DOHH2 (cell line): ENCODE measurements at regions not wholly inside any gene's neighbourhood (a gene's known extent, or its start where the extent isn't known, plus 50 kb on each side); places are given as distances from the start of the nearest gene placed in this dataset.

Experiments used
- H3F3A ChIP-seq: fragments of 200-600 bp; sonication (generic), shearing (Covaris generic); 2 replicates; pipeline ENCODE4 v1.6.0; 2016; ENCODE audit warnings: antibody characterized with exemption, mild to moderate bottlenecking; ENCODE audit not compliant: control insufficient read depth, insufficient read depth
- H3K27ac ChIP-seq: fragments of 200-600 bp; sonication (generic); 2 replicates; pipeline ENCODE4 v1.5.1; 2014; ENCODE audit warnings: low read depth, mild to moderate bottlenecking, low read length, moderate library complexity
- H3K27me3 ChIP-seq: fragments of 200-600 bp; sonication (generic); 2 replicates; pipeline ENCODE4 v1.6.1; 2014; ENCODE audit warnings: mild to moderate bottlenecking, low read length, mixed read lengths; ENCODE audit not compliant: control insufficient read depth
- H3K36me3 ChIP-seq: fragments of 200-600 bp; sonication (generic); 2 replicates; pipeline ENCODE4 v1.6.1; 2014; ENCODE audit warnings: mild to moderate bottlenecking, low read length, moderate library complexity, mixed read lengths; ENCODE audit not compliant: control insufficient read depth
- H3K4me1 ChIP-seq: fragments of 200-600 bp; sonication (generic); 2 replicates; pipeline ENCODE4 v1.6.1; 2014; ENCODE audit warnings: mild to moderate bottlenecking, low read length, mixed read lengths; ENCODE audit not compliant: control insufficient read depth
- H3K4me2 ChIP-seq: fragments of 200-600 bp; sonication (generic); 2 replicates; pipeline ENCODE4 v1.6.0; 2014; ENCODE audit warnings: mild to moderate bottlenecking, low read length, moderate library complexity
- H3K4me3 ChIP-seq: fragments of 200-600 bp; sonication (generic); 2 replicates; pipeline ENCODE4 v1.5.1; 2014; ENCODE audit warnings: mild to moderate bottlenecking, low read length, mixed read lengths
- H3K79me2 ChIP-seq: fragments of 200-600 bp; sonication (generic); 2 replicates; pipeline ENCODE4 v1.6.1; 2014; ENCODE audit warnings: mild to moderate bottlenecking, low read length, mixed read lengths; ENCODE audit not compliant: control insufficient read depth
- H3K9me2 ChIP-seq: fragments of 200-600 bp; sonication (generic); replicated peaks from 2 replicates; pipeline ENCODE4 v1.6.1; 2014; ENCODE audit warnings: mild to moderate bottlenecking, low read length, mixed read lengths; ENCODE audit not compliant: control insufficient read depth
- H3K9me3 ChIP-seq: fragments of 200-600 bp; sonication (generic); 2 replicates; pipeline ENCODE4 v1.6.1; 2014; ENCODE audit warnings: antibody characterized with exemption, low read length, mixed read lengths; ENCODE audit not compliant: control insufficient read depth, insufficient read depth
- H4K20me1 ChIP-seq: fragments of 200-600 bp; sonication (generic); 2 replicates; pipeline ENCODE4 v1.6.0; 2014; ENCODE audit warnings: low read depth, mild to moderate bottlenecking, antibody characterized with exemption, low read length, moderate library complexity; ENCODE audit not compliant: control insufficient read depth, insufficient read depth
- EZH2phosphoT487 ChIP-seq: fragments of 200-600 bp; sonication (generic); IDR thresholded peaks from 2 replicates; pipeline ENCODE4 v1.6.1; 2017; ENCODE audit warnings: borderline replicate concordance, mild to moderate bottlenecking, antibody characterized with exemption, low read length, moderate library complexity, mixed read lengths
- TF ChIP-seq, protein P1 (sequence below): fragments of 200-600 bp; sonication (generic); IDR thresholded peaks from one replicate; pipeline ENCODE4 v1.5.1; 2014; ENCODE audit warnings: antibody characterized with exemption, mild to moderate bottlenecking, low read depth, low read length; ENCODE audit not compliant: poor library complexity, severe bottlenecking

DNA sequence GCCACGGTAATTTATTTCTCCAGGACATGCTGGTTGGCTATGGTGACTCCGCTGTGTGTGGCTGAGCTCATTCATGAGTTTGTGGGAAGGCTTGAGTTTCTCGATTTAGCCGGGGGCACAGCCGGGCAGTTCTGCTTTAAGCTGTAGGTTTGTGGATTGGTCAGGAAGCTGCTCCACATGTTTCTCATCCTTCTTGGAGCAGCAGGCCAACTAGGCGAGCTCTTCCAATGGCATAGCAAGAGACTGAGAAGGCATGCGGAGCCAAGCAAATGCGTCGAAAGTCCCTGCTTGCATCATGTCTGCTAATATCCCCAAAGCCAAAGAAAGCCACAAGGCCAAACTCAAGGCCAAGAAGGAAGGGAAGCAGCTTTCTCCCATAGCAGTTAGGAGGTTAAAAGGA, 71.6 kb upstream of the GREM2 start:
- Histone ChIP-seq H3K4me1 (no peaks in the 10 kb centered on the region), H3K27me3 (no peaks in the 10 kb centered on the region), H3K27ac (no peak overlapping the region), H3K9me3 (no peaks in the 10 kb centered on the region), H3F3A (no peaks in the 10 kb centered on the region), H3K4me2 (no peak overlapping the region), H3K79me2 (no peaks in the 10 kb centered on the region), H3K36me3 (no peaks in the 10 kb centered on the region), H3K9me2 (no peaks in the 10 kb centered on the region), H4K20me1 (no peaks in the 10 kb centered on the region), H3K4me3 (no peak overlapping the region)
- TF ChIP-seq, protein P1, sequence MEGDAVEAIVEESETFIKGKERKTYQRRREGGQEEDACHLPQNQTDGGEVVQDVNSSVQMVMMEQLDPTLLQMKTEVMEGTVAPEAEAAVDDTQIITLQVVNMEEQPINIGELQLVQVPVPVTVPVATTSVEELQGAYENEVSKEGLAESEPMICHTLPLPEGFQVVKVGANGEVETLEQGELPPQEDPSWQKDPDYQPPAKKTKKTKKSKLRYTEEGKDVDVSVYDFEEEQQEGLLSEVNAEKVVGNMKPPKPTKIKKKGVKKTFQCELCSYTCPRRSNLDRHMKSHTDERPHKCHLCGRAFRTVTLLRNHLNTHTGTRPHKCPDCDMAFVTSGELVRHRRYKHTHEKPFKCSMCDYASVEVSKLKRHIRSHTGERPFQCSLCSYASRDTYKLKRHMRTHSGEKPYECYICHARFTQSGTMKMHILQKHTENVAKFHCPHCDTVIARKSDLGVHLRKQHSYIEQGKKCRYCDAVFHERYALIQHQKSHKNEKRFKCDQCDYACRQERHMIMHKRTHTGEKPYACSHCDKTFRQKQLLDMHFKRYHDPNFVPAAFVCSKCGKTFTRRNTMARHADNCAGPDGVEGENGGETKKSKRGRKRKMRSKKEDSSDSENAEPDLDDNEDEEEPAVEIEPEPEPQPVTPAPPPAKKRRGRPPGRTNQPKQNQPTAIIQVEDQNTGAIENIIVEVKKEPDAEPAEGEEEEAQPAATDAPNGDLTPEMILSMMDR: no peak
- no peak for TF ChIP-seq EZH2phosphoT487

DNA sequence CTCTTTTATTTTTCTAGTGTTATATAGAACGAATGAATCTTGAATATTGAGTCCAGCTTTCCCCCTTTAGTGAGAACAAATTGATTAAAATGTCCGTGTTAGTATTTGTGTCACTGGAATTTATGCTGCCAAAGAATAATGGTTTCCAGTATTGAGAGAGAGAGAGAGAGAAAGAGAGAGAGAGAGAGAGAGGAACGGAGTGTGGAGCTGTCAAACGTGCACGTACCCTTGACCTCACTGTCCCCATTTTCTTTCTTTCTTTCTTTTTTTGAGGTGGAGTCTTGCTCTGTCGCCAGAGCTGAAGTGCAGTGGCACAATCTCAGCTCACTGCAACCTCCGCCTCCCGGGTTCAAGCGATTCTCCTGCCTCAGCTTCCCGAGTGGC, 70.9 kb upstream of the GREM2 start:
- no peaks in the 10 kb centered on the region for H3K27me3 ChIP-seq
- H3K4me2 ChIP-seq: no peak overlapping the region
- no peaks in the 10 kb centered on the region for H3K4me1 ChIP-seq
- H3K9me3 ChIP-seq: no peaks in the 10 kb centered on the region
- H3K4me3 ChIP-seq: no peak overlapping the region
- H4K20me1 ChIP-seq: no peaks in the 10 kb centered on the region
- H3F3A ChIP-seq: no peaks in the 10 kb centered on the region
- no peaks in the 10 kb centered on the region for H3K9me2 ChIP-seq
- H3K27ac ChIP-seq: no peak overlapping the region
- no peaks in the 10 kb centered on the region for H3K36me3 ChIP-seq
- no peak for TF ChIP-seq EZH2phosphoT487
- TF ChIP-seq, protein P1: no peak
- no peaks in the 10 kb centered on the region for H3K79me2 ChIP-seq

GRCh38 chr1:240682166-240682858, 70.4 kb upstream of the GREM2 start:
- H4K20me1 ChIP-seq: no peaks in the 10 kb centered on the region
- H3F3A ChIP-seq: no peaks in the 10 kb centered on the region
- H3K4me1 ChIP-seq: no peaks in the 10 kb centered on the region
- no peak overlapping the region for H3K27ac ChIP-seq
- H3K4me3 ChIP-seq: no peak overlapping the region
- H3K27me3 ChIP-seq: no peaks in the 10 kb centered on the region
- H3K9me3 ChIP-seq: no peaks in the 10 kb centered on the region
- TF ChIP-seq, protein P1: no peak
- TF ChIP-seq EZH2phosphoT487: no peak
- H3K36me3 ChIP-seq: no peaks in the 10 kb centered on the region
- H3K9me2 ChIP-seq: no peaks in the 10 kb centered on the region
- H3K4me2 ChIP-seq: no peak overlapping the region
- no peaks in the 10 kb centered on the region for H3K79me2 ChIP-seq
